Pancreas (tissue), 10 donors: ENCODE measurements at regions not wholly inside any gene's neighbourhood (a gene's known extent, or its start where the extent isn't known, plus 50 kb on each side); places are given as distances from the start of the nearest gene placed in this dataset.

Experiments used
- ATAC-seq, 4 donors: fragments of 200-7000 bp; cut with Tn5 transposase; one replicate each; pipeline versions ENCODE4 v1.8.0 to v1.9.1; 2020; ENCODE audit warnings: mild to moderate bottlenecking in 4 of 4, moderate library complexity in 4 of 4
- DNase-seq, 6 donors: peaks; one replicate each; pipeline ENCODE4 v3.0.0-alpha.2; 2020
- FAIRE-seq: peaks from 2 replicates; lab custom pipeline; 2012; peaks lifted over from hg19 to GRCh38; lab: Jason Lieb, UNC
- H3K27ac ChIP-seq, 4 donors: fragments of 200-600 bp; sonication (generic); 1 replicate in 3 of 4; 2 replicates in 1 of 4; pipeline versions ENCODE4 v1.5.0 to v1.8.0; 2020
- H3K27me3 ChIP-seq, 4 donors: fragments of 200-600 bp; one replicate each; pipeline ENCODE4 v1.8.0; 2021
- H3K36me3 ChIP-seq, 3 donors: fragments of 200-600 bp; sonication (generic) in 1 of 3; one replicate each; pipeline versions ENCODE4 v1.5.0 to v1.8.0; 2020 to 2021
- H3K4me1 ChIP-seq, 3 donors: fragments of 200-600 bp; one replicate each; pipeline ENCODE4 v1.8.0; 2021
- H3K4me3 ChIP-seq, 4 donors: fragments of 200-600 bp; sonication (generic) in 2 of 4; one replicate each; pipeline versions ENCODE4 v1.5.0 to v1.8.0; 2020 to 2021
- H3K9me3 ChIP-seq, 4 donors: fragments of 200-600 bp; one replicate each; pipeline ENCODE4 v1.8.0; 2021
- WGBS, 2 donors: extraction: QIAGEN DNeasy Blood & Tissue Kit; methylation state at CpG; one replicate each; pipeline ENCODE4 v1.1.7; 2013; 5-methylcytosine and 5-hydroxymethylcytosine counted together
- intact Hi-C, 3 donors: fragments of 100-400 bp; cut with DNase I; formaldehyde crosslinking; loops; one replicate each; pipeline versions ENCODE4 v1.11.1 to v1.14.2; 2022
- TF ChIP-seq, protein P1 (sequence below), 4 donors: fragments of 200-600 bp; sonication (generic) in 3 of 4; IDR thresholded peaks; one replicate each; pipeline versions ENCODE4 v1.5.0 to v1.8.0; 2021; ENCODE audit warnings: antibody characterized with exemption in 4 of 4
- donor health status: healthy with polysubstance abuse.
- donor health status: DM: no; HTN: no; CAD: no; lungs with moderate emphysema.
- donor health status: DM: no; HTN: no; CAD: no.
- donor health status: control.
- donor health status: control.
- donor health status: Bipolar disorder and iron deficiency.
- donor health status: DM: yes; HTN: yes; CAD: no.
- donor health status: DM: no; HTN: no; CAD: no.
- donor health status: DM: no; HTN: no; CAD: no.
- donor health status: DM: yes; HTN: yes; CAD: no.

- H3K4me3 ChIP-seq = no peak overlapping the region
- H3K4me1 ChIP-seq = peaks cover 0 to 4% (median 0%) of the 10 kb centered on the region in 3 donors
- DNase-seq (no peak), FAIRE-seq (no peak), ATAC-seq (no peak)
- no peaks in the 10 kb centered on the region for H3K27me3 ChIP-seq
- intact Hi-C loops = no loop called here
- H3K9me3 ChIP-seq = peaks cover 0 to 2% (median 0%) of the 10 kb centered on the region in 4 donors
- TF ChIP-seq, protein P1, sequence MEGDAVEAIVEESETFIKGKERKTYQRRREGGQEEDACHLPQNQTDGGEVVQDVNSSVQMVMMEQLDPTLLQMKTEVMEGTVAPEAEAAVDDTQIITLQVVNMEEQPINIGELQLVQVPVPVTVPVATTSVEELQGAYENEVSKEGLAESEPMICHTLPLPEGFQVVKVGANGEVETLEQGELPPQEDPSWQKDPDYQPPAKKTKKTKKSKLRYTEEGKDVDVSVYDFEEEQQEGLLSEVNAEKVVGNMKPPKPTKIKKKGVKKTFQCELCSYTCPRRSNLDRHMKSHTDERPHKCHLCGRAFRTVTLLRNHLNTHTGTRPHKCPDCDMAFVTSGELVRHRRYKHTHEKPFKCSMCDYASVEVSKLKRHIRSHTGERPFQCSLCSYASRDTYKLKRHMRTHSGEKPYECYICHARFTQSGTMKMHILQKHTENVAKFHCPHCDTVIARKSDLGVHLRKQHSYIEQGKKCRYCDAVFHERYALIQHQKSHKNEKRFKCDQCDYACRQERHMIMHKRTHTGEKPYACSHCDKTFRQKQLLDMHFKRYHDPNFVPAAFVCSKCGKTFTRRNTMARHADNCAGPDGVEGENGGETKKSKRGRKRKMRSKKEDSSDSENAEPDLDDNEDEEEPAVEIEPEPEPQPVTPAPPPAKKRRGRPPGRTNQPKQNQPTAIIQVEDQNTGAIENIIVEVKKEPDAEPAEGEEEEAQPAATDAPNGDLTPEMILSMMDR (IDR thresholded peaks at IDR 0.05) = no peak
- no peak overlapping the region for H3K27ac ChIP-seq
- no peaks in the 10 kb centered on the region for H3K36me3 ChIP-seq
These were observed 143.5 kb upstream of the PRR16 start for GRCh38 chr5:120320626-120321025.

GRCh38 chr5:120326651-120327050 lies 137.4 kb upstream of the PRR16 start:
- FAIRE-seq (no peak), DNase-seq (no peak), ATAC-seq (no peak)
- Histone ChIP-seq H3K27me3 (no peaks in the 10 kb centered on the region), H3K9me3 (peaks cover 0 to 2% (median 0%) of the 10 kb centered on the region in 4 donors), H3K4me1 (no peaks in the 10 kb centered on the region), H3K36me3 (no peaks in the 10 kb centered on the region), H3K27ac (no peak overlapping the region), H3K4me3 (no peak overlapping the region)
- intact Hi-C loops = no loop called here
- TF ChIP-seq, protein P1 (IDR thresholded peaks at IDR 0.05) = no peak

DNA sequence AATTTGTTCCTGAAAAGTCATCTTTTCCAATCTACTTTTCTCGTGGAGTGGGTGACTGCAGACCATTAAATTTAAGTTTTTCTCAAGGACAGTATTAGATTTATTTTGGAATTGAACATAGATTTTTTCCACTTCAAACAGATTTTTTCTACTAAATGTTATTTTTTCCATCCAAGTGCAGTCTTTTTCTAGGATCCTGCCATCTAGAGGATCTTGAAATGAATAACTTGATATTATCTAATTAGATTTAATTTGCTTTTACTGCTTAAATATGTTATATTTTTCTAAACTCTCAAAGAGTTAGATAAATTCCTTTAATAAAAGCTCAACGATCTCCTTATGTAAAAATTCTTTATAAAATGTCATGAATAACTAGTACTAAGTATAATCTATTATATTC lies 136.9 kb upstream of the PRR16 start:
- Histone ChIP-seq H3K27me3 (no peaks in the 10 kb centered on the region), H3K4me3 (no peak overlapping the region), H3K27ac (no peak overlapping the region), H3K36me3 (no peaks in the 10 kb centered on the region), H3K4me1 (no peaks in the 10 kb centered on the region), H3K9me3 (peaks cover 0 to 2% (median 0%) of the 10 kb centered on the region in 4 donors)
- intact Hi-C loops = no loop called here
- ATAC-seq = no peak
- peak; percentile 23 for FAIRE-seq
- DNase-seq = no peak
- WGBS, 2 donors = 35 to 49% methylated on average over 2 of the region's 2 CpGs
- TF ChIP-seq, protein P1 (IDR thresholded peaks at IDR 0.05) = no peak

DNA sequence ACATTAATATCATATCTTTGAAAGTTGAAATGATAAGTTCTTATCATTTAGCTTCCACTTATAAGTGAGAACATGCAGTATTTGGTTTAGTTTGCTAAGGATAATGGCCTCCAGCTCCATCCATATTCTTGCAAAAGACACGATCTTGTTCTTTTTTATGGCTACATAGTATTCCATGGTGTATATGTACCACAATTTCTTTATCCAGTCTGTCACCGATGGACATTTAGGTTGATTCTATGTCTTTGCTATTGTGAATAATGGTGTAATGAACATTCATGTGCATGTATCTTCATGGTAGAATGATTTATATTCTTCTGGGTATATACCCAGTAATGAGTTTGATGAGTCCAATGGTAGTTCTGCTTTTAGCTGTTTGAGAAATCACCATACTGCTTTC lies 135.0 kb upstream of the PRR16 start:
- TF ChIP-seq, protein P1 (IDR thresholded peaks at IDR 0.05) = no peak
- H3K27ac ChIP-seq = no peak overlapping the region
- WGBS, 2 donors = 62 to 83% methylated on average over 2 of the region's 2 CpGs
- H3K36me3 ChIP-seq = no peaks in the 10 kb centered on the region
- no peak for DNase-seq
- peaks cover 0 to 2% (median 0%) of the 10 kb centered on the region in 4 donors for H3K9me3 ChIP-seq
- no peaks in the 10 kb centered on the region for H3K4me1 ChIP-seq
- FAIRE-seq = no peak
- no peaks in the 10 kb centered on the region for H3K27me3 ChIP-seq
- H3K4me3 ChIP-seq = no peak overlapping the region
- ATAC-seq = no peak
- intact Hi-C loops = no loop called here

DNA sequence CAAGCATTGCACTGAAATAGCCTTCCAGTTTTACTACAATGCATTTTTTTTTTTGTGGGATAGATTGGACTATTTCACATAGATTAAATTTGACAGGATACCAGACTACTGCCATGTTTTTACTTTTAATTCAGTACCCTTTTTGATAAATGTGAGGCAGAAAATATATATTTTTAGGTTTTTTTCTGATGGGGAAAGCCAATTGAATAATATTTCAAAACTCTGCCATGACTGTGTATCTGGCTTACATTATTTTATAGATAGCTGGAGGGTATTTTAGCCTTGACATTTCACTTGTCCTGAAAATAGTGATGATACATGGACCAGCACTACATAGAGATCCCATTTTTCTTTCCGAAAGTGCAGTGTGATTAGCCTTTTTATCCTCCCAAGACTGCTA lies 133.5 kb upstream of the PRR16 start:
- Histone ChIP-seq H3K4me1 (no peaks in the 10 kb centered on the region), H3K4me3 (no peak overlapping the region), H3K27me3 (no peaks in the 10 kb centered on the region), H3K9me3 (no peaks in the 10 kb centered on the region), H3K27ac (no peak overlapping the region), H3K36me3 (no peaks in the 10 kb centered on the region)
- DNase-seq (no peak), FAIRE-seq (no peak), ATAC-seq (no peak)
- TF ChIP-seq, protein P1 (IDR thresholded peaks at IDR 0.05) = no peak
- WGBS, 2 donors = 72 to 77% methylated on average over 1 of the region's 1 CpG
- intact Hi-C loops = no loop called here
